ENCODE measurements at regions not wholly inside any gene's neighbourhood (a gene's known extent, or its start where the extent isn't known, plus 50 kb on each side); places are given as distances from the start of the nearest gene placed in this dataset.

DNA sequence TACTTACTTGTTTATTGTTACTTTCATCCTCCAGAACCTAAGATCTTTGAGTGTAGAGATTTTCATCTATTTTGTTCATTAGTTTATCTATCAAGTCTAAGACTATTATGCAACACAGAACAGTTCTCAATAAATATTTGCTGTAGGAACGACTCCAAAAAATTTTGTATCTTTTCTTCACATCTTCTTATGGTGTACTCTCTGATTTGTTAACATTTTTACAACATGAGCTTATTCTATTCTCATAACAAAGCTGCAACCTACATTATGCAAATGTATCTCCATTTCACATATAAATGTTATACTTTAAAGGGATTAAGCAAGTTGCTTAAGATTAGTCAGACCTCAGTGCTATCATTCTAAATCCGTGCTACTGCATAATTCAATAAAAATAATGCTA lies 514.2 kb upstream of the ZP4 start:
- Histone ChIP-seq H3K27ac (no peak overlapping the region), H3K9me3 (no peaks in the 10 kb centered on the region), H3K4me1 (ENCODE audit: control insufficient read depth in 1 of 2, insufficient read depth in 1 of 2, low read depth in 1 of 2, low read length in 1 of 2) (no peaks in the 10 kb centered on the region), H3K27me3 (no peaks in the 10 kb centered on the region), H3K4me3 (ENCODE audit: low read depth in 1 of 2, low read length in 1 of 2) (no peak overlapping the region), H3K36me3 (no peaks in the 10 kb centered on the region)
- TF ChIP-seq, protein P1, sequence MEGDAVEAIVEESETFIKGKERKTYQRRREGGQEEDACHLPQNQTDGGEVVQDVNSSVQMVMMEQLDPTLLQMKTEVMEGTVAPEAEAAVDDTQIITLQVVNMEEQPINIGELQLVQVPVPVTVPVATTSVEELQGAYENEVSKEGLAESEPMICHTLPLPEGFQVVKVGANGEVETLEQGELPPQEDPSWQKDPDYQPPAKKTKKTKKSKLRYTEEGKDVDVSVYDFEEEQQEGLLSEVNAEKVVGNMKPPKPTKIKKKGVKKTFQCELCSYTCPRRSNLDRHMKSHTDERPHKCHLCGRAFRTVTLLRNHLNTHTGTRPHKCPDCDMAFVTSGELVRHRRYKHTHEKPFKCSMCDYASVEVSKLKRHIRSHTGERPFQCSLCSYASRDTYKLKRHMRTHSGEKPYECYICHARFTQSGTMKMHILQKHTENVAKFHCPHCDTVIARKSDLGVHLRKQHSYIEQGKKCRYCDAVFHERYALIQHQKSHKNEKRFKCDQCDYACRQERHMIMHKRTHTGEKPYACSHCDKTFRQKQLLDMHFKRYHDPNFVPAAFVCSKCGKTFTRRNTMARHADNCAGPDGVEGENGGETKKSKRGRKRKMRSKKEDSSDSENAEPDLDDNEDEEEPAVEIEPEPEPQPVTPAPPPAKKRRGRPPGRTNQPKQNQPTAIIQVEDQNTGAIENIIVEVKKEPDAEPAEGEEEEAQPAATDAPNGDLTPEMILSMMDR (IDR thresholded peaks at IDR 0.05): no peak

DNA sequence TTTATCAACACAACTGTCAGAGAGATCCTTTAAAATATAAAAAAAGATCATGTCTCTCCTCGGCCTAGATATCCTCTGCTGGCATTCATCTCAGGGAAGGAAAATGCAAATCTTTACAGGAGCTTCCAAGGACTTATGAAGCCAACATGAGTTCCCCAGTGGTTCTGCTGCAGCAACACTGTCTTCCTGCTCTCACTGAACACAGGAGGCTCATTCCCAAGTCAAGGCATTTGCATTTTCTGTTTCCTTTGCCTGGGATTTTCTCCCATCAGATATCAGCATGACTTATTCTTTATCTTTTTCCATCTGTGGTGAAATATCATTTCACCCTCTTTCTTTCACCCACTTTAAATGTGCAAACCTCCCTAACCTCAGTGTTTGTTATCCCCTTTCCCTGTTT lies 513.8 kb upstream of the ZP4 start:
- no peaks in the 10 kb centered on the region for H3K36me3 ChIP-seq
- no peak overlapping the region for H3K27ac ChIP-seq
- no peak overlapping the region for H3K4me3 ChIP-seq (ENCODE audit: low read depth in 1 of 2, low read length in 1 of 2)
- H3K27me3 ChIP-seq: no peaks in the 10 kb centered on the region
- H3K4me1 ChIP-seq (ENCODE audit: control insufficient read depth in 1 of 2, insufficient read depth in 1 of 2, low read depth in 1 of 2, low read length in 1 of 2): no peaks in the 10 kb centered on the region
- TF ChIP-seq, protein P1 (IDR thresholded peaks at IDR 0.05): no peak
- H3K9me3 ChIP-seq: no peaks in the 10 kb centered on the region

GRCh38 chr1:238401144-238401543 lies 510.4 kb upstream of the ZP4 start:
- TF ChIP-seq, protein P1 (IDR thresholded peaks at IDR 0.05): no peak

GRCh38 chr1:238399558-238399957 lies 508.8 kb upstream of the ZP4 start:
- Histone ChIP-seq H3K27me3 (no peaks in the 10 kb centered on the region), H3K9me3 (no peaks in the 10 kb centered on the region), H3K27ac (no peak overlapping the region), H3K4me1 (ENCODE audit: control insufficient read depth in 1 of 2, insufficient read depth in 1 of 2, low read depth in 1 of 2, low read length in 1 of 2) (no peaks in the 10 kb centered on the region), H3K4me3 (ENCODE audit: low read depth in 1 of 2, low read length in 1 of 2) (no peak overlapping the region), H3K36me3 (no peaks in the 10 kb centered on the region)
- TF ChIP-seq, protein P1 (IDR thresholded peaks at IDR 0.05): no peak

More at GRCh38 chr1:238401144-238401543, 510.4 kb upstream of the ZP4 start:
- Histone ChIP-seq H3K4me3 (ENCODE audit: low read depth in 1 of 2, low read length in 1 of 2) (no peak overlapping the region), H3K36me3 (no peaks in the 10 kb centered on the region), H3K9me3 (no peaks in the 10 kb centered on the region), H3K4me1 (ENCODE audit: control insufficient read depth in 1 of 2, insufficient read depth in 1 of 2, low read depth in 1 of 2, low read length in 1 of 2) (no peaks in the 10 kb centered on the region), H3K27ac (no peak overlapping the region), H3K27me3 (no peaks in the 10 kb centered on the region)

- TF ChIP-seq, protein P1 (IDR thresholded peaks at IDR 0.05): no peak
- no peaks in the 10 kb centered on the region for H3K4me1 ChIP-seq (ENCODE audit: control insufficient read depth in 1 of 2, insufficient read depth in 1 of 2, low read depth in 1 of 2, low read length in 1 of 2)
- no peaks in the 10 kb centered on the region for H3K9me3 ChIP-seq
- no peaks in the 10 kb centered on the region for H3K27me3 ChIP-seq
- no peak overlapping the region for H3K27ac ChIP-seq
- no peak overlapping the region for H3K4me3 ChIP-seq (ENCODE audit: low read depth in 1 of 2, low read length in 1 of 2)
- H3K36me3 ChIP-seq: no peaks in the 10 kb centered on the region
These were observed 505.4 kb upstream of the ZP4 start for GRCh38 chr1:238396140-238396539.

- H3K27me3 ChIP-seq: no peaks in the 10 kb centered on the region
- no peak overlapping the region for H3K27ac ChIP-seq
- no peak overlapping the region for H3K4me3 ChIP-seq (ENCODE audit: low read depth in 1 of 2, low read length in 1 of 2)
- H3K36me3 ChIP-seq: no peaks in the 10 kb centered on the region
- no peaks in the 10 kb centered on the region for H3K9me3 ChIP-seq
- no peaks in the 10 kb centered on the region for H3K4me1 ChIP-seq (ENCODE audit: control insufficient read depth in 1 of 2, insufficient read depth in 1 of 2, low read depth in 1 of 2, low read length in 1 of 2)
- TF ChIP-seq, protein P1 (IDR thresholded peaks at IDR 0.05): no peak
These were observed 493.7 kb upstream of the ZP4 start for GRCh38 chr1:238384381-238384780.

All from neutrophil (primary cell).